Neutrophil (primary cell): ENCODE measurements at regions not wholly inside any gene's neighbourhood (a gene's known extent, or its start where the extent isn't known, plus 50 kb on each side); places are given as distances from the start of the nearest gene placed in this dataset.
"Not testable (repeated sequence)": the region's sequence is repeated elsewhere in the genome, so short reads cannot be mapped to it uniquely, and the experiment has no call there.

Source experiments
- H3K27ac ChIP-seq: fragments of 200-600 bp; sonication (generic); 2 replicates; pipeline ENCODE4 v1.5.1; 2016; ENCODE audit warnings: mild to moderate bottlenecking, moderate library complexity
- H3K27me3 ChIP-seq: fragments of 200-600 bp; sonication (generic); 2 replicates; pipeline ENCODE4 v1.6.0; 2016; ENCODE audit warnings: mild to moderate bottlenecking
- H3K36me3 ChIP-seq: fragments of 200-600 bp; sonication (generic); 2 replicates; pipeline ENCODE4 v1.5.1; 2017
- H3K4me1 ChIP-seq, 2 experiments: fragments of 200-600 bp in 1 of 2; sonication (generic) in 1 of 2; 1 replicate in 1 of 2; 2 replicates in 1 of 2; pipeline versions ENCODE4 v1.5.1 to v1.6.1; 2013 to 2016; ENCODE audit warnings: low read depth in 1 of 2, low read length in 1 of 2, mild to moderate bottlenecking in 1 of 2, moderate library complexity in 1 of 2; ENCODE audit not compliant: control insufficient read depth in 1 of 2, insufficient read depth in 1 of 2
- H3K4me3 ChIP-seq, 2 experiments: fragments of 200-600 bp in 1 of 2; sonication (generic) in 1 of 2; 1 replicate in 1 of 2; 2 replicates in 1 of 2; pipeline ENCODE4 v1.5.1; 2013 to 2016; ENCODE audit warnings: low read depth in 1 of 2, low read length in 1 of 2, mild to moderate bottlenecking in 1 of 2, moderate library complexity in 1 of 2
- H3K9me3 ChIP-seq: fragments of 200-600 bp; sonication (generic); 2 replicates; pipeline ENCODE4 v1.5.1; 2016
- CTCF ChIP-seq: fragments of 200-600 bp; sonication (generic); IDR thresholded peaks from 2 replicates; pipeline ENCODE4 v1.5.1; 2016; ENCODE audit warnings: antibody characterized with exemption

DNA sequence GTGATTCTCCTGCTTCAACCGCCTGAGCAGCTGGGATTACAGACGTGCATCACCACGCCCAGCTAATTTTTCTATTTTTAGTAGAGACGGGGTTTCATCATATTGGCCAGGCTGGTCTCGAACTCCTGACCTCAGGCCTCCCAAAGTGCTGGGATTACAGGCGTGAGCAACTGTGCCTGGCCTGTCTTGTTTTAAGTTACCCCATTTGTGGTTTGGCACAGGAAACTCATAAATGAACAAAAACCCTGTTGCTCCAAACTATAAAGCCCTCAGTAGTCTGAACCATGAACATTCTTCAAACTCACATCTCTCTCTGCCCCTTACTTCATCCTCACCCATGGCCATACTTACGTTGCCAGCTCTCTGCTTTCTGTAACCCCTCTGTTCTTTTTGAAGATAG, 61.7 kb downstream of the RHOU start:
- H3K9me3 ChIP-seq, H3K27me3 ChIP-seq, H3K27ac ChIP-seq, H3K36me3 ChIP-seq, H3K4me3 ChIP-seq, H3K4me1 ChIP-seq: not testable (repeated sequence)

- no peaks in the 10 kb centered on the region for H3K4me1 ChIP-seq
- no peak for TF ChIP-seq CTCF
- no peak overlapping the region for H3K27ac ChIP-seq
- no peaks in the 10 kb centered on the region for H3K27me3 ChIP-seq
- no peaks in the 10 kb centered on the region for H3K9me3 ChIP-seq
- no peaks in the 10 kb centered on the region for H3K36me3 ChIP-seq
- H3K4me3 ChIP-seq: no peak overlapping the region
Measured at GRCh38 chr1:228798035-228798434, 62.8 kb downstream of the RHOU start.

GRCh38 chr1:228798548-228798947, 63.3 kb downstream of the RHOU start:
- H3K9me3 ChIP-seq: no peaks in the 10 kb centered on the region
- no peaks in the 10 kb centered on the region for H3K27me3 ChIP-seq
- no peaks in the 10 kb centered on the region for H3K4me1 ChIP-seq
- no peaks in the 10 kb centered on the region for H3K36me3 ChIP-seq
- H3K4me3 ChIP-seq: no peak overlapping the region
- no peak for TF ChIP-seq CTCF
- no peak overlapping the region for H3K27ac ChIP-seq

- H3K27ac ChIP-seq: no peak overlapping the region
- no peaks in the 10 kb centered on the region for H3K9me3 ChIP-seq
- no peaks in the 10 kb centered on the region for H3K36me3 ChIP-seq
- no peaks in the 10 kb centered on the region for H3K4me1 ChIP-seq
- no peak for TF ChIP-seq CTCF
- no peak overlapping the region for H3K4me3 ChIP-seq
- H3K27me3 ChIP-seq: no peaks in the 10 kb centered on the region
Measured at GRCh38 chr1:228799924-228800323, 64.6 kb downstream of the RHOU start.

DNA sequence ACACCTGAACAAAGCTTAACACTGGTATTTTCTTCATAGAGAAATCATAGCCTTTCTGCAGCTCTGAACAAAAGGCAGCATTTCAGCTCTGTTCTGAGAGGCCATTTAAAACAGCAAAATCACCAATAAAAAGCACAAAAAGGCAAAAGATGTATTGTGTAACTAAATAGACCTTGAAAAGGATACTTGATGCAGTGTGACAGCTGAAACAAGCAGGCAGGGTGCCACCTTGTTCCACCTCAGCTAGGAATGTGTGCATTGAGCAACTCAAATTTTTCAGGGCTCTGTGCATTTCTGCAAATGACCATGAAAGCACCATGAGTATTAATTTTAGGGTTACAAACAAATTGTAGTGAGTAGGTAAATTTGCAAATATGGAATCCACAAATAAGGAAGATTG, 65.8 kb downstream of the RHOU start:
- Histone ChIP-seq H3K27ac (no peak overlapping the region), H3K4me3 (no peak overlapping the region), H3K4me1 (no peaks in the 10 kb centered on the region), H3K36me3 (no peaks in the 10 kb centered on the region), H3K9me3 (no peaks in the 10 kb centered on the region), H3K27me3 (no peaks in the 10 kb centered on the region)
- TF ChIP-seq CTCF: no peak

- Histone ChIP-seq H3K9me3 (no peaks in the 10 kb centered on the region), H3K4me1 (no peaks in the 10 kb centered on the region), H3K36me3 (no peaks in the 10 kb centered on the region), H3K27me3 (no peaks in the 10 kb centered on the region), H3K27ac (no peak overlapping the region), H3K4me3 (no peak overlapping the region)
- no peak for TF ChIP-seq CTCF
Measured at GRCh38 chr1:228802386-228803220, 67.3 kb downstream of the RHOU start.
